Keratinocyte (primary cell): ENCODE measurements at regions not wholly inside any gene's neighbourhood (a gene's known extent, or its start where the extent isn't known, plus 50 kb on each side); places are given as distances from the start of the nearest gene placed in this dataset.

Experiments
- DNase-seq: peaks from one replicate; pipeline ENCODE4 v3.0.0-alpha.2; 2011; ENCODE audit warnings: low read depth, missing footprints, low spot score
- FAIRE-seq: peaks from 2 replicates; lab custom pipeline; 2011; peaks lifted over from hg19 to GRCh38; lab: Jason Lieb, UNC
- H2AFZ ChIP-seq: 2 replicates; pipeline ENCODE4 v1.6.0; 2012; ENCODE audit warnings: low read length, control low read depth, inconsistent platforms; ENCODE audit not compliant: control insufficient read depth
- H3K27ac ChIP-seq: 2 replicates; pipeline ENCODE4 v1.5.1; 2011; ENCODE audit warnings: low read length; ENCODE audit not compliant: control insufficient read depth, insufficient read depth
- H3K27me3 ChIP-seq: 3 replicates; pipeline ENCODE4 v1.6.0; 2011; ENCODE audit warnings: low read length; ENCODE audit not compliant: control insufficient read depth, insufficient read depth; ENCODE audit errors: extremely low read depth
- H3K36me3 ChIP-seq, 2 experiments: 2 replicates in 1 of 2; 3 replicates in 1 of 2; pipeline ENCODE4 v1.5.1; 2011; ENCODE audit warnings: low read length in 2 of 2, mild to moderate bottlenecking in 1 of 2; ENCODE audit not compliant: control insufficient read depth in 2 of 2, insufficient read depth in 2 of 2; ENCODE audit errors: extremely low read depth in 1 of 2
- H3K4me1 ChIP-seq: 3 replicates; pipeline ENCODE4 v1.5.1; 2011; ENCODE audit warnings: low read length; ENCODE audit not compliant: control insufficient read depth, insufficient read depth; ENCODE audit errors: extremely low read depth
- H3K4me2 ChIP-seq: 3 replicates; pipeline ENCODE4 v1.6.0; 2011; ENCODE audit warnings: low read depth, low read length; ENCODE audit not compliant: control insufficient read depth, insufficient read depth; ENCODE audit errors: extremely low read depth
- H3K4me3 ChIP-seq, 3 experiments: fragments of 200-600 bp in 1 of 3; sonication (generic) in 1 of 3; 2 replicates in 2 of 3; 3 replicates in 1 of 3; pipeline ENCODE4 v1.5.1; 2011 to 2016; ENCODE audit warnings: low read length in 3 of 3, mild to moderate bottlenecking in 3 of 3, control low read depth in 2 of 3, inconsistent platforms in 1 of 3, low read depth in 1 of 3, mixed read lengths in 1 of 3, mixed run types in 1 of 3, moderate library complexity in 1 of 3; ENCODE audit not compliant: control insufficient read depth in 2 of 3, insufficient read depth in 2 of 3; ENCODE audit errors: extremely low read depth in 1 of 3
- H3K79me2 ChIP-seq: 2 replicates; pipeline ENCODE4 v1.6.0; 2012; ENCODE audit warnings: low read length; ENCODE audit not compliant: control insufficient read depth, insufficient read depth
- H3K9ac ChIP-seq: 3 replicates; pipeline ENCODE4 v1.6.0; 2011; ENCODE audit warnings: low read length; ENCODE audit not compliant: control insufficient read depth, insufficient read depth; ENCODE audit errors: extremely low read depth
- H3K9me1 ChIP-seq: 3 replicates; pipeline ENCODE4 v1.6.0; 2011; ENCODE audit warnings: low read length; ENCODE audit not compliant: control insufficient read depth, insufficient read depth; ENCODE audit errors: extremely low read depth
- H3K9me3 ChIP-seq: 2 replicates; pipeline ENCODE4 v1.5.1; 2012; ENCODE audit warnings: low read depth, low read length; ENCODE audit not compliant: control insufficient read depth
- H4K20me1 ChIP-seq: 3 replicates; pipeline ENCODE4 v1.6.0; 2011; ENCODE audit warnings: low read length; ENCODE audit not compliant: control insufficient read depth, insufficient read depth; ENCODE audit errors: extremely low read depth
- CTCF ChIP-seq, 3 experiments: IDR thresholded peaks in 1 of 3; conservative IDR thresholded peaks in 1 of 3; optimal IDR thresholded peaks in 1 of 3; 2 replicates in 2 of 3; 3 replicates in 1 of 3; pipeline versions ENCODE3 to v1.5.1; 2011; ENCODE audit warnings: low read length in 3 of 3, mild to moderate bottlenecking in 3 of 3, moderate library complexity in 2 of 3, control low read depth in 1 of 3, inconsistent platforms in 1 of 3; ENCODE audit not compliant: insufficient read depth in 2 of 3; ENCODE audit errors: extremely low read depth in 1 of 3
- EZH2 ChIP-seq: IDR thresholded peaks from one replicate; pipeline ENCODE4 v1.6.1; 2012; ENCODE audit warnings: inconsistent platforms, mild to moderate bottlenecking, low read length, moderate library complexity
- dilution Hi-C: fragments of 300-500 bp; cut with MboI; formaldehyde crosslinking; loops from one replicate; pipeline ENCODE4 v1.7.0; 2020; ENCODE audit warnings: low sequenced_read_pairs; ENCODE audit not compliant: extremely low pct_ligation_motif_present

GRCh38 chr12:118689793-118690192 lies 291.5 kb upstream of the SRRM4 start:
- Histone ChIP-seq H3K9me3 (peaks cover 1% of the 10 kb centered on the region), H3K27ac (no peak overlapping the region), H3K4me3 (no peak overlapping the region), H4K20me1 (no peaks in the 10 kb centered on the region), H3K36me3 (no peaks in the 10 kb centered on the region), H3K9ac (no peak overlapping the region), H2AFZ (no peak overlapping the region), H3K79me2 (no peaks in the 10 kb centered on the region), H3K9me1 (no peaks in the 10 kb centered on the region), H3K27me3 (no peaks in the 10 kb centered on the region), H3K4me1 (no peaks in the 10 kb centered on the region), H3K4me2 (no peak overlapping the region)
- DNase-seq (no peak), FAIRE-seq (no peak)
- no peak for TF ChIP-seq EZH2
- dilution Hi-C loops, result no loop called here

- FAIRE-seq, result no peak
- TF ChIP-seq CTCF (optimal IDR thresholded peaks at IDR 0.05 in 1 of 3, IDR thresholded peaks at IDR 0.05 in 1 of 3, conservative IDR thresholded peaks at IDR 0.05 in 1 of 3; ENCODE audit: extremely low read depth in 1 of 3, insufficient read depth in 2 of 3, low read length in 3 of 3) (no peak), EZH2 (no peak)
Measured at GRCh38 chr12:118690506-118690905, 290.8 kb upstream of the SRRM4 start.

GRCh38 chr12:118694128-118694775 lies 287.1 kb upstream of the SRRM4 start:
- Histone ChIP-seq H2AFZ (no peak overlapping the region), H3K4me2 (no peak overlapping the region), H3K27me3 (no peaks in the 10 kb centered on the region), H3K9me1 (no peaks in the 10 kb centered on the region), H3K9me3 (peaks cover 2% of the 10 kb centered on the region), H3K4me3 (no peak overlapping the region), H3K4me1 (no peaks in the 10 kb centered on the region), H3K9ac (no peak overlapping the region), H3K79me2 (no peaks in the 10 kb centered on the region), H3K27ac (no peak overlapping the region), H4K20me1 (no peaks in the 10 kb centered on the region), H3K36me3 (no peaks in the 10 kb centered on the region)
- TF ChIP-seq CTCF (optimal IDR thresholded peaks at IDR 0.05 in 1 of 3, IDR thresholded peaks at IDR 0.05 in 1 of 3, conservative IDR thresholded peaks at IDR 0.05 in 1 of 3; ENCODE audit: extremely low read depth in 1 of 3, insufficient read depth in 2 of 3, low read length in 3 of 3) (no peak), EZH2 (no peak)
- dilution Hi-C loops, result no loop called here
- DNase-seq (no peak), FAIRE-seq (no peak)

More at GRCh38 chr12:118690506-118690905, 290.8 kb upstream of the SRRM4 start:
- Histone ChIP-seq H3K79me2 (no peaks in the 10 kb centered on the region), H3K36me3 (no peaks in the 10 kb centered on the region), H3K4me3 (no peak overlapping the region), H3K9me3 (peaks cover 2% of the 10 kb centered on the region), H3K9ac (no peak overlapping the region), H3K27me3 (no peaks in the 10 kb centered on the region), H4K20me1 (no peaks in the 10 kb centered on the region), H3K4me1 (no peaks in the 10 kb centered on the region), H3K27ac (no peak overlapping the region), H2AFZ (no peak overlapping the region), H3K9me1 (no peaks in the 10 kb centered on the region), H3K4me2 (no peak overlapping the region)
- no peak for DNase-seq
- dilution Hi-C loops, result no loop called here
